Stimulated activated memory B cell treated with anti-CD40 and anti-IgM and Interleukin-4, amounts not matched to agents 10 μg/mL and 1 μg/mL and 100 μg/mL, for 72 hours (primary cell): ENCODE measurements at regions not wholly inside any gene's neighbourhood (a gene's known extent, or its start where the extent isn't known, plus 50 kb on each side); places are given as distances from the start of the nearest gene placed in this dataset.

Experiments
- ATAC-seq: fragments of 150-1000 bp; cut with Tn5 transposase; 2 replicates; pipeline ENCODE4 v1.10.0; 2021
- H3K27ac Mint-ChIP-seq: one replicate; pipeline ENCODE4 v1.8.0; 2022; ENCODE audit warnings: mild to moderate bottlenecking, mixed read lengths
- H3K27me3 Mint-ChIP-seq: one replicate; pipeline ENCODE4 v1.8.0; 2022; ENCODE audit warnings: mixed read lengths
- H3K36me3 Mint-ChIP-seq: one replicate; pipeline ENCODE4 v1.8.0; 2022; ENCODE audit warnings: mixed read lengths
- H3K4me1 Mint-ChIP-seq: one replicate; pipeline ENCODE4 v1.8.0; 2022; ENCODE audit warnings: mixed read lengths
- H3K4me3 Mint-ChIP-seq: one replicate; pipeline ENCODE4 v1.8.0; 2022; ENCODE audit warnings: mild to moderate bottlenecking, moderate library complexity, mixed read lengths
- H3K9me3 Mint-ChIP-seq: one replicate; pipeline ENCODE4 v1.8.0; 2022; ENCODE audit warnings: mixed read lengths

- no peak overlapping the region for H3K27ac Mint-ChIP-seq
- no peaks in the 10 kb centered on the region for H3K36me3 Mint-ChIP-seq
- ATAC-seq = no peak
- H3K9me3 Mint-ChIP-seq = no peaks in the 10 kb centered on the region
- no peaks in the 10 kb centered on the region for H3K27me3 Mint-ChIP-seq
- H3K4me3 Mint-ChIP-seq = no peak overlapping the region
- no peaks in the 10 kb centered on the region for H3K4me1 Mint-ChIP-seq
Observed at GRCh38 chr5:35464757-35465156, 152.9 kb upstream of the SPEF2 start.

- Mint-ChIP-seq H3K27me3 (no peaks in the 10 kb centered on the region), H3K36me3 (no peaks in the 10 kb centered on the region), H3K4me1 (no peaks in the 10 kb centered on the region), H3K4me3 (no peak overlapping the region), H3K27ac (no peak overlapping the region), H3K9me3 (peaks cover 3% of the 10 kb centered on the region)
- no peak for ATAC-seq
Observed at GRCh38 chr5:35461530-35461929, 156.1 kb upstream of the SPEF2 start.

- ATAC-seq = no peak
- no peak overlapping the region for H3K4me3 Mint-ChIP-seq
- H3K9me3 Mint-ChIP-seq = peaks cover 8% of the 10 kb centered on the region
- no peaks in the 10 kb centered on the region for H3K4me1 Mint-ChIP-seq
- H3K27me3 Mint-ChIP-seq = no peaks in the 10 kb centered on the region
- no peaks in the 10 kb centered on the region for H3K36me3 Mint-ChIP-seq
- H3K27ac Mint-ChIP-seq = no peak overlapping the region
Observed at GRCh38 chr5:35458824-35459207, 158.8 kb upstream of the SPEF2 start.

- Mint-ChIP-seq H3K27me3 (no peaks in the 10 kb centered on the region), H3K36me3 (no peaks in the 10 kb centered on the region), H3K4me1 (no peaks in the 10 kb centered on the region), H3K9me3 (peaks cover 8% of the 10 kb centered on the region), H3K4me3 (no peak overlapping the region), H3K27ac (no peak overlapping the region)
- no peak for ATAC-seq
Observed at GRCh38 chr5:35457912-35458823, 159.5 kb upstream of the SPEF2 start.

GRCh38 chr5:35456506-35456905 lies 161.2 kb upstream of the SPEF2 start:
- no peaks in the 10 kb centered on the region for H3K4me1 Mint-ChIP-seq
- H3K27ac Mint-ChIP-seq = no peak overlapping the region
- peaks cover 8% of the 10 kb centered on the region for H3K9me3 Mint-ChIP-seq
- H3K27me3 Mint-ChIP-seq = no peaks in the 10 kb centered on the region
- ATAC-seq = no peak
- no peaks in the 10 kb centered on the region for H3K36me3 Mint-ChIP-seq
- H3K4me3 Mint-ChIP-seq = no peak overlapping the region

- no peaks in the 10 kb centered on the region for H3K36me3 Mint-ChIP-seq
- H3K9me3 Mint-ChIP-seq = peaks cover 17% of the 10 kb centered on the region
- ATAC-seq = no peak
- H3K27ac Mint-ChIP-seq = no peak overlapping the region
- H3K27me3 Mint-ChIP-seq = no peaks in the 10 kb centered on the region
- H3K4me1 Mint-ChIP-seq = no peaks in the 10 kb centered on the region
- H3K4me3 Mint-ChIP-seq = no peak overlapping the region
Observed at GRCh38 chr5:35454011-35454525, 163.6 kb upstream of the SPEF2 start.

- no peaks in the 10 kb centered on the region for H3K4me1 Mint-ChIP-seq
- H3K4me3 Mint-ChIP-seq = no peak overlapping the region
- H3K27me3 Mint-ChIP-seq = peaks cover 18% of the 10 kb centered on the region
- no peak overlapping the region for H3K27ac Mint-ChIP-seq
- peaks cover 5% of the 10 kb centered on the region for H3K9me3 Mint-ChIP-seq
- no peaks in the 10 kb centered on the region for H3K36me3 Mint-ChIP-seq
- peak; percentile 41 for ATAC-seq
Observed at GRCh38 chr5:35443803-35444595, 173.7 kb upstream of the SPEF2 start.

GRCh38 chr5:35442885-35443639 lies 174.6 kb upstream of the SPEF2 start:
- no peak overlapping the region for H3K4me3 Mint-ChIP-seq
- ATAC-seq = no peak
- H3K9me3 Mint-ChIP-seq = no peaks in the 10 kb centered on the region
- H3K27me3 Mint-ChIP-seq = peaks cover 26% of the 10 kb centered on the region
- no peaks in the 10 kb centered on the region for H3K36me3 Mint-ChIP-seq
- no peak overlapping the region for H3K27ac Mint-ChIP-seq
- no peaks in the 10 kb centered on the region for H3K4me1 Mint-ChIP-seq

- Mint-ChIP-seq H3K4me1 (no peaks in the 10 kb centered on the region), H3K9me3 (no peaks in the 10 kb centered on the region), H3K36me3 (no peaks in the 10 kb centered on the region), H3K4me3 (no peak overlapping the region), H3K27me3 (peaks cover 27% of the 10 kb centered on the region), H3K27ac (no peak overlapping the region)
- no peak for ATAC-seq
Observed at GRCh38 chr5:35440409-35440808, 177.3 kb upstream of the SPEF2 start.

GRCh38 chr5:35438786-35439185 lies 178.9 kb upstream of the SPEF2 start:
- Mint-ChIP-seq H3K27me3 (peaks cover 27% of the 10 kb centered on the region), H3K9me3 (no peaks in the 10 kb centered on the region), H3K4me1 (no peaks in the 10 kb centered on the region), H3K4me3 (no peak overlapping the region), H3K27ac (no peak overlapping the region), H3K36me3 (no peaks in the 10 kb centered on the region)
- no peak for ATAC-seq

GRCh38 chr5:35438288-35438687 lies 179.4 kb upstream of the SPEF2 start:
- Mint-ChIP-seq H3K27ac (no peak overlapping the region), H3K9me3 (no peaks in the 10 kb centered on the region), H3K4me3 (no peak overlapping the region)

GRCh38 chr5:35436400-35437057 lies 181.1 kb upstream of the SPEF2 start:
- H3K27ac Mint-ChIP-seq = no peak overlapping the region
- H3K9me3 Mint-ChIP-seq = no peaks in the 10 kb centered on the region
- H3K27me3 Mint-ChIP-seq = peaks cover 27% of the 10 kb centered on the region
- ATAC-seq = no peak
- H3K36me3 Mint-ChIP-seq = no peaks in the 10 kb centered on the region
- no peak overlapping the region for H3K4me3 Mint-ChIP-seq
- no peaks in the 10 kb centered on the region for H3K4me1 Mint-ChIP-seq

More at GRCh38 chr5:35438288-35438687, 179.4 kb upstream of the SPEF2 start:
- Mint-ChIP-seq H3K4me1 (no peaks in the 10 kb centered on the region), H3K27me3 (peaks cover 27% of the 10 kb centered on the region), H3K36me3 (no peaks in the 10 kb centered on the region)
- ATAC-seq = no peak

- Mint-ChIP-seq H3K27me3 (no peaks in the 10 kb centered on the region), H3K4me1 (no peaks in the 10 kb centered on the region), H3K36me3 (no peaks in the 10 kb centered on the region), H3K27ac (no peak overlapping the region), H3K4me3 (no peak overlapping the region), H3K9me3 (no peaks in the 10 kb centered on the region)
- no peak for ATAC-seq
Observed at GRCh38 chr5:35430381-35431162, 187.1 kb upstream of the SPEF2 start.

- Mint-ChIP-seq H3K4me1 (no peaks in the 10 kb centered on the region), H3K4me3 (no peak overlapping the region), H3K36me3 (no peaks in the 10 kb centered on the region)
Observed at GRCh38 chr5:35420200-35420599, 189.9 kb upstream of the PRLR start.

More at GRCh38 chr5:35420200-35420599, 189.9 kb upstream of the PRLR start:
- no peak overlapping the region for H3K27ac Mint-ChIP-seq
- H3K9me3 Mint-ChIP-seq = no peaks in the 10 kb centered on the region
- ATAC-seq = no peak
- H3K27me3 Mint-ChIP-seq = no peaks in the 10 kb centered on the region
